Activated T-helper 1 cell treated with anti-CD3 and anti-CD28 coated beads, Interleukin-12 subunit alpha, Interleukin-12 subunit beta, Interleukin-2, Interleukin-4 antibody, amounts not matched to agents 30 ng/mL and 10 ng/mL and 1 ng/mL, durations not matched to agents 14 hours and 24 hours and 36 hours (primary cell): ENCODE measurements at regions not wholly inside any gene's neighbourhood (a gene's known extent, or its start where the extent isn't known, plus 50 kb on each side); places are given as distances from the start of the nearest gene placed in this dataset.

Source experiments
- DNase-seq: peaks from one replicate; pipeline ENCODE4 v3.0.0; 2021; ENCODE audit warnings: low spot score
- H3K27ac Mint-ChIP-seq: one replicate; pipeline ENCODE4 v1.8.0; 2021; ENCODE audit warnings: mild to moderate bottlenecking, mixed read lengths
- H3K27me3 Mint-ChIP-seq: one replicate; pipeline ENCODE4 v1.8.0; 2022; ENCODE audit warnings: mild to moderate bottlenecking, moderate library complexity, mixed read lengths; ENCODE audit not compliant: insufficient read depth
- H3K36me3 Mint-ChIP-seq: one replicate; pipeline ENCODE4 v1.8.0; 2021; ENCODE audit warnings: low read depth, mixed read lengths
- H3K4me1 Mint-ChIP-seq: one replicate; pipeline ENCODE4 v1.8.0; 2021; ENCODE audit warnings: low read depth, mixed read lengths
- H3K4me3 Mint-ChIP-seq: one replicate; pipeline ENCODE4 v1.8.0; 2021; ENCODE audit warnings: mild to moderate bottlenecking, moderate library complexity, mixed read lengths
- H3K9me3 Mint-ChIP-seq: one replicate; pipeline ENCODE4 v1.8.0; 2021; ENCODE audit warnings: mixed read lengths
- intact Hi-C: fragments of 100-400 bp; cut with micrococcal nuclease; formaldehyde crosslinking; loops from one replicate; pipeline ENCODE4 v1.15.1; 2024

GRCh38 chr3:171944118-171945016 lies 95.0 kb upstream of the FNDC3B start:
- H3K27me3 Mint-ChIP-seq = peaks cover 8% of the 10 kb centered on the region
- no peaks in the 10 kb centered on the region for H3K9me3 Mint-ChIP-seq
- H3K4me1 Mint-ChIP-seq = peaks cover 4% of the 10 kb centered on the region
- H3K4me3 Mint-ChIP-seq = no peak overlapping the region
- intact Hi-C loops = no loop called here
- H3K27ac Mint-ChIP-seq = no peak overlapping the region
- no peak for DNase-seq
- H3K36me3 Mint-ChIP-seq = no peaks in the 10 kb centered on the region

- Mint-ChIP-seq H3K27ac (no peak overlapping the region), H3K36me3 (no peaks in the 10 kb centered on the region), H3K27me3 (peaks cover 10% of the 10 kb centered on the region), H3K9me3 (no peaks in the 10 kb centered on the region), H3K4me1 (no peaks in the 10 kb centered on the region), H3K4me3 (no peak overlapping the region)
- intact Hi-C loops = no loop called here
- no peak for DNase-seq
These were observed 90.7 kb upstream of the FNDC3B start for GRCh38 chr3:171948674-171949073.

- no peak overlapping the region for H3K27ac Mint-ChIP-seq
- intact Hi-C loops = no loop called here
- H3K36me3 Mint-ChIP-seq = no peaks in the 10 kb centered on the region
- H3K4me3 Mint-ChIP-seq = no peak overlapping the region
- no peak for DNase-seq
- H3K4me1 Mint-ChIP-seq = no peaks in the 10 kb centered on the region
- peaks cover 13% of the 10 kb centered on the region for H3K27me3 Mint-ChIP-seq
- no peaks in the 10 kb centered on the region for H3K9me3 Mint-ChIP-seq
These were observed 89.8 kb upstream of the FNDC3B start for GRCh38 chr3:171949554-171949953.

GRCh38 chr3:171950373-171950772 lies 89.0 kb upstream of the FNDC3B start:
- intact Hi-C loops = no loop called here
- no peak for DNase-seq
- H3K27me3 Mint-ChIP-seq = peaks cover 13% of the 10 kb centered on the region
- H3K36me3 Mint-ChIP-seq = no peaks in the 10 kb centered on the region
- H3K9me3 Mint-ChIP-seq = no peaks in the 10 kb centered on the region
- peak overlapping the region; percentile 19 for H3K27ac Mint-ChIP-seq
- H3K4me1 Mint-ChIP-seq = no peaks in the 10 kb centered on the region
- H3K4me3 Mint-ChIP-seq = no peak overlapping the region

- DNase-seq = no peak
- Mint-ChIP-seq H3K27me3 (peaks cover 13% of the 10 kb centered on the region), H3K27ac (no peak overlapping the region), H3K36me3 (no peaks in the 10 kb centered on the region), H3K9me3 (no peaks in the 10 kb centered on the region), H3K4me1 (no peaks in the 10 kb centered on the region), H3K4me3 (no peak overlapping the region)
- intact Hi-C loops = no loop called here
These were observed 87.8 kb upstream of the FNDC3B start for GRCh38 chr3:171951597-171951996.

- H3K27ac Mint-ChIP-seq = no peak overlapping the region
- H3K36me3 Mint-ChIP-seq = no peaks in the 10 kb centered on the region
- H3K27me3 Mint-ChIP-seq = peaks cover 13% of the 10 kb centered on the region
- no peaks in the 10 kb centered on the region for H3K9me3 Mint-ChIP-seq
- intact Hi-C loops = no loop called here
- DNase-seq = no peak
- H3K4me3 Mint-ChIP-seq = no peak overlapping the region
- H3K4me1 Mint-ChIP-seq = no peaks in the 10 kb centered on the region
These were observed 85.9 kb upstream of the FNDC3B start for GRCh38 chr3:171953301-171954022.

GRCh38 chr3:171954690-171955383 lies 84.5 kb upstream of the FNDC3B start:
- no peak for DNase-seq
- Mint-ChIP-seq H3K4me1 (peaks cover 2% of the 10 kb centered on the region), H3K4me3 (no peak overlapping the region), H3K27ac (no peak overlapping the region), H3K9me3 (no peaks in the 10 kb centered on the region), H3K36me3 (no peaks in the 10 kb centered on the region), H3K27me3 (peaks cover 13% of the 10 kb centered on the region)
- intact Hi-C loops = no loop called here

- Mint-ChIP-seq H3K36me3 (no peaks in the 10 kb centered on the region), H3K27ac (no peak overlapping the region), H3K27me3 (peaks cover 10% of the 10 kb centered on the region), H3K4me3 (no peak overlapping the region), H3K4me1 (peaks cover 9% of the 10 kb centered on the region), H3K9me3 (no peaks in the 10 kb centered on the region)
- DNase-seq = no peak
- intact Hi-C loops = no loop called here
These were observed 83.8 kb upstream of the FNDC3B start for GRCh38 chr3:171955598-171955997.

DNA sequence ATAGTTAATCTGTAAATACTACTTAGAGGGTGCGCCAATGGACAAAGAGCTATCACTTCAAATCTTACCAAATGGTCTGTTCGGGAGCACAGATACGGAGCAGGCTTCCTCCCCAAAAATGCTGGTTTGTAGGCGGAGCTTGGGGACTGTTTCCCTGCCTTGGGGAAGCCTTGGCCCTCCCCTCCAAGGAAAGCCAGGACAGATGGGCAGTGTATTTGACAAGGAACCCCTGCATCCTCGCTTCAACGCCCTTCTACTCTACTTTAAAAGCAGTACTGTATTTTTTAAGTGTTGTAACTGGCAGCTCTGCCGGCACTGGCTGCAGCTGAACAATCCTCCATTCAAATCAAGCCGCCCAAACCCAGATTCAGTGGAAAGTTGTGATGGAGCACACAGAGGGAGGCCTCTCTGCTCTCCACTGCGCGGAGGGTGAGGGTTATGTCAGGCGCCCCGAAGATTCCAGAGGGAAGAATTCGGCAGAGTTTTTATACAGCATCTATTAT lies 83.1 kb upstream of the FNDC3B start:
- Mint-ChIP-seq H3K4me1 (peaks cover 15% of the 10 kb centered on the region), H3K36me3 (no peaks in the 10 kb centered on the region), H3K4me3 (no peak overlapping the region), H3K27me3 (peaks cover 10% of the 10 kb centered on the region), H3K9me3 (no peaks in the 10 kb centered on the region), H3K27ac (no peak overlapping the region)
- DNase-seq = no peak
- intact Hi-C loops = no loop called here

- H3K27ac Mint-ChIP-seq = no peak overlapping the region
- no peaks in the 10 kb centered on the region for H3K9me3 Mint-ChIP-seq
- intact Hi-C loops = no loop called here
- no peak overlapping the region for H3K4me3 Mint-ChIP-seq
- no peak for DNase-seq
- H3K4me1 Mint-ChIP-seq = peaks cover 19% of the 10 kb centered on the region
- H3K27me3 Mint-ChIP-seq = peaks cover 10% of the 10 kb centered on the region
- H3K36me3 Mint-ChIP-seq = no peaks in the 10 kb centered on the region
These were observed 82.7 kb upstream of the FNDC3B start for GRCh38 chr3:171956705-171957104.

- no peaks in the 10 kb centered on the region for H3K27me3 Mint-ChIP-seq
- no peaks in the 10 kb centered on the region for H3K9me3 Mint-ChIP-seq
- intact Hi-C loops = no loop called here
- H3K27ac Mint-ChIP-seq = no peak overlapping the region
- H3K36me3 Mint-ChIP-seq = no peaks in the 10 kb centered on the region
- peaks cover 19% of the 10 kb centered on the region for H3K4me1 Mint-ChIP-seq
- no peak for DNase-seq
- H3K4me3 Mint-ChIP-seq = no peak overlapping the region
These were observed 79.8 kb upstream of the FNDC3B start for GRCh38 chr3:171959532-171960089.

GRCh38 chr3:171960159-171960558 lies 79.2 kb upstream of the FNDC3B start:
- intact Hi-C loops = no loop called here
- Mint-ChIP-seq H3K27me3 (no peaks in the 10 kb centered on the region), H3K4me1 (peaks cover 19% of the 10 kb centered on the region), H3K27ac (no peak overlapping the region), H3K9me3 (no peaks in the 10 kb centered on the region), H3K36me3 (no peaks in the 10 kb centered on the region), H3K4me3 (no peak overlapping the region)
- DNase-seq = no peak
